OCI-LY1 (cell line): ENCODE measurements at regions not wholly inside any gene's neighbourhood (a gene's known extent, or its start where the extent isn't known, plus 50 kb on each side); places are given as distances from the start of the nearest gene placed in this dataset.

Source experiments
- CTCF ChIP-seq: fragments of 200-600 bp; sonication (generic), shearing (Covaris generic); IDR thresholded peaks from 2 replicates; pipeline ENCODE4 v1.5.1; 2017; ENCODE audit warnings: mild to moderate bottlenecking, antibody characterized with exemption, low read length, moderate library complexity, mixed read lengths
- EZH2 ChIP-seq: fragments of 200-600 bp; sonication (generic), shearing (Covaris generic); IDR thresholded peaks from 2 replicates; pipeline ENCODE4 v1.8.0; 2017; ENCODE audit warnings: borderline replicate concordance, mixed run types, mild to moderate bottlenecking, antibody characterized with exemption, low read length, moderate library complexity, mixed read lengths

- TF ChIP-seq CTCF (no peak), EZH2 (no peak)
Measured at GRCh38 chr9:129392093-129392541, 214.1 kb upstream of the IER5L start.
